ENCODE measurements at regions not wholly inside any gene's neighbourhood (a gene's known extent, or its start where the extent isn't known, plus 50 kb on each side); places are given as distances from the start of the nearest gene placed in this dataset.

DNA sequence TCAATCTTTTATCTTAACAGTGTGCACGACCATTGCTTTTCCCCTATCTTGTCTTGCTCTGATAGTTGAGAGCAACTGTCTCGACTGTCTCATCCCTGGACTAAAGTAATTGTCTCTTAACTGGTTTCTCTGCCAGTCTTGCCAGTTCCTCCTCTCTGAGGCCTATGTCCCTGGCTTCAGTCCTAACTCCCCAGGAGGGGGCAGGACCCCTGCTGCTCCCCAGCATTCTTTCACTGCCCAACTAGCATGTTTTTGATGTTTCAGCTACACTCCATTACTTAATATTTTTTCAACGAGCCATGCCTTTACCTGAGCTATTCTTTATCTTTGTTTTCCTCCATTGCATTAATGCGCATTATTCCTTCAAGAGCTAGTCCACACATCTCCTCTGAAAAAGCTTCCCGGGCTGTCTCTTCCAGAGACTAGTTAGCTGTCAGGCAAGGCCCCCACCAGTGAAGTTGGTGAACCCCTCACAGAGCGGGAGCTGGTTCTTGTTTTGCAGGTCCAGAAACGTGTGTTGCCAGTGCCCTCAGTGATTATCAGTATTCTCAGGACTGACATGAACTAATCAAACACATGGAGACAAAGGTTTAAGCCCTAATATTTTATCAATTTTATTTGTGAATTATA, 291.7 kb upstream of the KCNN2 start:
- TF ChIP-seq, protein P1, sequence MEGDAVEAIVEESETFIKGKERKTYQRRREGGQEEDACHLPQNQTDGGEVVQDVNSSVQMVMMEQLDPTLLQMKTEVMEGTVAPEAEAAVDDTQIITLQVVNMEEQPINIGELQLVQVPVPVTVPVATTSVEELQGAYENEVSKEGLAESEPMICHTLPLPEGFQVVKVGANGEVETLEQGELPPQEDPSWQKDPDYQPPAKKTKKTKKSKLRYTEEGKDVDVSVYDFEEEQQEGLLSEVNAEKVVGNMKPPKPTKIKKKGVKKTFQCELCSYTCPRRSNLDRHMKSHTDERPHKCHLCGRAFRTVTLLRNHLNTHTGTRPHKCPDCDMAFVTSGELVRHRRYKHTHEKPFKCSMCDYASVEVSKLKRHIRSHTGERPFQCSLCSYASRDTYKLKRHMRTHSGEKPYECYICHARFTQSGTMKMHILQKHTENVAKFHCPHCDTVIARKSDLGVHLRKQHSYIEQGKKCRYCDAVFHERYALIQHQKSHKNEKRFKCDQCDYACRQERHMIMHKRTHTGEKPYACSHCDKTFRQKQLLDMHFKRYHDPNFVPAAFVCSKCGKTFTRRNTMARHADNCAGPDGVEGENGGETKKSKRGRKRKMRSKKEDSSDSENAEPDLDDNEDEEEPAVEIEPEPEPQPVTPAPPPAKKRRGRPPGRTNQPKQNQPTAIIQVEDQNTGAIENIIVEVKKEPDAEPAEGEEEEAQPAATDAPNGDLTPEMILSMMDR (IDR thresholded peaks at IDR 0.05): no peak
- TF ChIP-seq EZH2 (IDR thresholded peaks at IDR 0.05; ENCODE audit: borderline replicate concordance, insufficient read depth, low read depth, low read length, poor library complexity, severe bottlenecking): no peak

All from B cell (primary cell).